VCaP (cell line): ENCODE measurements at regions not wholly inside any gene's neighbourhood (a gene's known extent, or its start where the extent isn't known, plus 50 kb on each side); places are given as distances from the start of the nearest gene placed in this dataset.

Source experiments
- H3K27ac ChIP-seq: fragments of 450-650 bp; 2 replicates; pipeline ENCODE4 v1.5.1; 2017
- TF ChIP-seq, protein P1 (sequence below): fragments of 450-650 bp; conservative IDR thresholded peaks from 2 replicates; pipeline ENCODE4 v1.5.1; 2017; ENCODE audit warnings: mild to moderate bottlenecking, moderate library complexity

DNA sequence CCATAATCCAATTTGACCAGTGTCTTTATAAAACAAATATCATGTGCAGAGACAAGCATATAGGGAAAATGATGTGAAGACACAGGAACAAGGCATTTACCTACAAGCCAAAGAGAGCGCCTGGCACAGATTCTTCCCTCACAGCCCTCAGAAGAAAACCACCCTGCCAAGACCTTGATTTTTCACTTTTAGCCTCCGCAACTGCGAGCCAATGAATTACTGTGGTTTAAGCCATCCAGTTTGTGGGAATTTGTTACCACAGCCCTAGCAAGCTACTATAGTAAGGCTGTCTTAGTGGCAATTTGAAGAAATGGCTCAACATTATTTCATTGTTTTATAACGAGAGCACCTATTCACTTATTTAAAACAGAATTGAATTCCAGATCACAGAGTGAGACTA, 85.7 kb upstream of the CCDC190 start:
- TF ChIP-seq, protein P1, sequence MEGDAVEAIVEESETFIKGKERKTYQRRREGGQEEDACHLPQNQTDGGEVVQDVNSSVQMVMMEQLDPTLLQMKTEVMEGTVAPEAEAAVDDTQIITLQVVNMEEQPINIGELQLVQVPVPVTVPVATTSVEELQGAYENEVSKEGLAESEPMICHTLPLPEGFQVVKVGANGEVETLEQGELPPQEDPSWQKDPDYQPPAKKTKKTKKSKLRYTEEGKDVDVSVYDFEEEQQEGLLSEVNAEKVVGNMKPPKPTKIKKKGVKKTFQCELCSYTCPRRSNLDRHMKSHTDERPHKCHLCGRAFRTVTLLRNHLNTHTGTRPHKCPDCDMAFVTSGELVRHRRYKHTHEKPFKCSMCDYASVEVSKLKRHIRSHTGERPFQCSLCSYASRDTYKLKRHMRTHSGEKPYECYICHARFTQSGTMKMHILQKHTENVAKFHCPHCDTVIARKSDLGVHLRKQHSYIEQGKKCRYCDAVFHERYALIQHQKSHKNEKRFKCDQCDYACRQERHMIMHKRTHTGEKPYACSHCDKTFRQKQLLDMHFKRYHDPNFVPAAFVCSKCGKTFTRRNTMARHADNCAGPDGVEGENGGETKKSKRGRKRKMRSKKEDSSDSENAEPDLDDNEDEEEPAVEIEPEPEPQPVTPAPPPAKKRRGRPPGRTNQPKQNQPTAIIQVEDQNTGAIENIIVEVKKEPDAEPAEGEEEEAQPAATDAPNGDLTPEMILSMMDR: no peak
- no peak overlapping the region for H3K27ac ChIP-seq

- TF ChIP-seq, protein P1: no peak
These were observed 84.1 kb upstream of the CCDC190 start for GRCh38 chr1:162944974-162945674.

GRCh38 chr1:162943622-162944021, 82.6 kb upstream of the CCDC190 start:
- TF ChIP-seq, protein P1: no peak
- H3K27ac ChIP-seq: no peak overlapping the region

More at GRCh38 chr1:162944974-162945674, 84.1 kb upstream of the CCDC190 start:
- H3K27ac ChIP-seq: no peak overlapping the region

DNA sequence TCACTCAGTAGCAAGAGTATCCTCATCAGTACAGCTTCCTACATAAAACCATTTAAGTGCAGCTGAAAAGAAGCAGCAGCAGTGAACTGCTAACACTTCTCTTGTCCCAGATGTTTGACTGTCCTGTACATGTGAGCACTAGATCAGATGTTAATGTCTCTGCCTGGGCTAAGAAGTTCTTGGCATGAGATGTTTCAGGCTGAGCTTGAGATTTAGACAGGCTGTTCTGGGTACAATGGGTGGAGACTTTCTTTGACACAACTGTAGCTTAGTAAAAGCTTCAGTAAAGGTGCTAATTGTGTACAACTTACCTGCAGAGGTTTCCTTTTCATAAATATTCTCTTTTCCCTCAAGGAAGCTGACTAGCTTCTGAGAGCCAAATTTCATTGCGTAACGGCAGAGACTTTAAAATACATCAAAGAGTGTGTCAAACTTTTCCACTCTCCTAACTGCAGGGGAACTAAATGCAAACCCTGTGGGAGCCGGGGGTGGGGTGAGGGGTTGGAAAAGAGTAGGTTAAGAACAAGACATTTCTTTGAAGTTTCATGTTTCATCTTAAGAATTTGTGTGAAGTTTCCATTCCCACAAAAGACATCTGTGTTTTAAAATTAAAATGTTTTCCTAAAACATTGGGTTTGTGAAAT, 82.1 kb upstream of the CCDC190 start:
- H3K27ac ChIP-seq: no peak overlapping the region
- TF ChIP-seq, protein P1: no peak

DNA sequence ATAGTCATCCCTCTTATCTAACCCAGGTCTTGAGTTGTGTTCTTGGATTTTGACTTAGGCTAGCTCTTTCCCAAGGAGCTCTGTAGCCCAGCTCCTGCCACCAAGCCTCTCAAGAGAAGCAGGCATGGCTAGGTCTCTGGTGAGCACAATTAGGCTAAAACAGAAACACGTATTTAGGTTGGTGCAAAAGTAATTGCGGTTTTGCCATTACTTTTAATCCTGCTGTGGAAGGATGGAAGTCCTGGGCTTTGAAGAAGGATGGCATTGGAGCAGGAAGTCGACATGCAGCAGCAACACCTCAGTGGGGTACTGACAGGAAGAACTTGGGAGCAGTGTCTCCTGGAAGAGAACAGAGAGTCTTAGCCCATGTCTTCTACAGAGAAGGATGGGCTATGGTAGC, 80.0 kb upstream of the CCDC190 start:
- no peak overlapping the region for H3K27ac ChIP-seq
- TF ChIP-seq, protein P1: no peak

DNA sequence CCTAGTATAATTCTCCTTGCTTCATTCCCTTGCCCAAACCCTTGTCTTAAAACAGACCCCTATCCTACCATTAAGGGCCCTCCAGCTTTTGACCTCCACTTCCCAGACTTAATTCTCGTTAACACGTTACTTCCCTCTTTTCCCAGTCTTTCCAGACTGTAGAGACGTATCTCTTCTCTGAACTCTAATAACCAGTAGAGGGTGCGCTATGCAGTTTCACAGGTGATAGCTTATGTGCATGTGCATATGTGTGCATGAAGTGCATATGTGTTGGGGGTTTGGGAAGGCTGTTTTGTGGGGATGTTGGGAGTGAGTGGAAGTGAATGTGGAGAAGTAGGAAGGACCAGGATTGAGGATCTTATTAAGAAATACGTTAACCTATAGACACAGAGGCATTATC, 78.1 kb upstream of the CCDC190 start:
- TF ChIP-seq, protein P1: no peak
- no peak overlapping the region for H3K27ac ChIP-seq

DNA sequence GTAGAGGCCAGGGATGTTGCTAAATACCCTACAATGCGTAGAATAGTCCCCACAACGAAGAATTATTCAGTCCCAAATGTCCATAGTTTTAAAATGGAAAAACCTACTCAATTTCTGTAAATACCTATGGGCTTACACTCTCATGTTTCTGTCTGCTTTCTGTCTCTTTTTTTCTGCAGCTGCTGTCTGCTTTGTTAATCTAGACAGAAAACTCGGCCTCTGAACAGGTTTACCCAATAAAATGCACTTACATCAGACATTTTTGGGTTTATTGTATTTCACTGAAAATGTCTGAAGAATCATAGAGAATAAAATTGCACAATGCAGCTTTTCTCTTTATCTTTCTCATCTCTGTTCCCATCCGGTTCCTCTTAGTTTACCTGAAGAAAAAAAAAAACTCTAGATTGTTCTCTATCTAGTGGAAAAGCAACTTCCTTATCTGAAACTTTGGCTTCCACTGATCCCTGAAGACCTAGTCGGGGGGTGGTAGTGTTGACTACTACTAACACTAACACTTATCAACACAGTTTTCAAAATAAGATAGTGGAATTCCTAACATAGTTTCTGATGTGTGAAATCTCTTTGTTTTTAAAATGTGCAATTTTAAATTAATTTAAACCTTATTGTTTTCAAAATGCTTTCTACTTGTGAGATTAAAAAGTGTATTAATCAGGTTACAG, 76.9 kb upstream of the CCDC190 start:
- TF ChIP-seq, protein P1: no peak

More for the DNA sequence above, 76.9 kb upstream of the CCDC190 start:
- H3K27ac ChIP-seq: no peak overlapping the region
